Right lobe of liver (tissue), 4 donors: ENCODE measurements at regions not wholly inside any gene's neighbourhood (a gene's known extent, or its start where the extent isn't known, plus 50 kb on each side); places are given as distances from the start of the nearest gene placed in this dataset.

Source experiments
- POLR2A ChIP-seq: fragments of 450-650 bp; IDR thresholded peaks from one replicate; pipeline ENCODE4 v1.6.1; 2017; ENCODE audit warnings: antibody characterized with exemption, mild to moderate bottlenecking
- TF ChIP-seq, protein P1 (sequence below), 4 donors: fragments of 200-600 bp in 3 of 4; fragments of 450-650 bp in 1 of 4; IDR thresholded peaks; one replicate each; pipeline versions ENCODE4 v1.5.1 to v1.8.0; 2016 to 2022; ENCODE audit warnings: antibody characterized with exemption in 4 of 4, mild to moderate bottlenecking in 2 of 4
- donor health status: DM: no; HTN: no; CAD: no.
- donor health status: DM: no; HTN: no; CAD: no.
- donor health status: DM: no; HTN: yes; CAD: no.

- no peak for TF ChIP-seq POLR2A
- TF ChIP-seq, protein P1, sequence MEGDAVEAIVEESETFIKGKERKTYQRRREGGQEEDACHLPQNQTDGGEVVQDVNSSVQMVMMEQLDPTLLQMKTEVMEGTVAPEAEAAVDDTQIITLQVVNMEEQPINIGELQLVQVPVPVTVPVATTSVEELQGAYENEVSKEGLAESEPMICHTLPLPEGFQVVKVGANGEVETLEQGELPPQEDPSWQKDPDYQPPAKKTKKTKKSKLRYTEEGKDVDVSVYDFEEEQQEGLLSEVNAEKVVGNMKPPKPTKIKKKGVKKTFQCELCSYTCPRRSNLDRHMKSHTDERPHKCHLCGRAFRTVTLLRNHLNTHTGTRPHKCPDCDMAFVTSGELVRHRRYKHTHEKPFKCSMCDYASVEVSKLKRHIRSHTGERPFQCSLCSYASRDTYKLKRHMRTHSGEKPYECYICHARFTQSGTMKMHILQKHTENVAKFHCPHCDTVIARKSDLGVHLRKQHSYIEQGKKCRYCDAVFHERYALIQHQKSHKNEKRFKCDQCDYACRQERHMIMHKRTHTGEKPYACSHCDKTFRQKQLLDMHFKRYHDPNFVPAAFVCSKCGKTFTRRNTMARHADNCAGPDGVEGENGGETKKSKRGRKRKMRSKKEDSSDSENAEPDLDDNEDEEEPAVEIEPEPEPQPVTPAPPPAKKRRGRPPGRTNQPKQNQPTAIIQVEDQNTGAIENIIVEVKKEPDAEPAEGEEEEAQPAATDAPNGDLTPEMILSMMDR (IDR thresholded peaks at IDR 0.05) = no peak
These were observed 1665.9 kb upstream of the PCDH20 start for GRCh38 chr13:63081400-63082014.
